ENCODE measurements at regions not wholly inside any gene's neighbourhood (a gene's known extent, or its start where the extent isn't known, plus 50 kb on each side); places are given as distances from the start of the nearest gene placed in this dataset.

DNA sequence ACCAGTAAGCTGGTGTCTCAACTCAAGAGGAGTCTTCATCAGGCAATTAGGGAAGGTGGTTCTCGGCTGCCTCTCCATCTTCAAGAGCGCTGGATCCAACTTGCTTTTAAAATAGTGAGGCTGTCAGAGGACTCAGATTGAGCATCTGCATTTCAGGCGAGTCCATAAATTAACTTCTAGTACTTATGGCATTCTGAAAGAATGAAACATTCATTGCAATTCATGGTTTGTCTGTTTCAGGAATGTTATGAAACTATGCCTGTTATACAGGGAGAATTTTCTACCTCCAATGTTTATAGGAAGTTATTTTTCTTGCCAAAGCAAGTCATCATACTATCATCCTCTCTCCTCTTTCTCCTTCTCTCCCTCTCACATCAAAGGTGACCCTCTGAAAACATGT is 883.2 kb downstream of the SLC4A3 start:
- TF ChIP-seq ZNF121 (CRISPR knock-in tag; IDR thresholded peaks at IDR 0.05) = no peak
- TF ChIP-seq CREM (CRISPR knock-in tag; IDR thresholded peaks at IDR 0.05) = no peak
- no peak for TF ChIP-seq NR1H2 (CRISPR knock-in tag; IDR thresholded peaks at IDR 0.05)

All from WTC11 (cell line).